Endothelial cell of umbilical vein (primary cell): ENCODE measurements at regions not wholly inside any gene's neighbourhood (a gene's known extent, or its start where the extent isn't known, plus 50 kb on each side); places are given as distances from the start of the nearest gene placed in this dataset.

ENCODE experiments used
- CTCF ChIP-seq, 2 donors: IDR thresholded peaks; 1 replicate in 1 of 2; 2 replicates in 1 of 2; pipeline ENCODE4 v1.5.1; 2011; ENCODE audit warnings: low read length in 2 of 2, mild to moderate bottlenecking in 2 of 2, moderate library complexity in 2 of 2, control low read depth in 1 of 2, inconsistent platforms in 1 of 2, low read depth in 1 of 2; ENCODE audit not compliant: insufficient read depth in 1 of 2; ENCODE audit errors: extremely low read depth in 1 of 2
- EZH2 ChIP-seq: IDR thresholded peaks from 2 replicates; pipeline ENCODE4 v1.6.1; 2012; ENCODE audit warnings: borderline replicate concordance, low read depth, mild to moderate bottlenecking, moderate library complexity, low read length, inconsistent platforms; ENCODE audit not compliant: severe bottlenecking
- FOS ChIP-seq: IDR thresholded peaks from 2 replicates; pipeline ENCODE4 v1.6.1; 2011; ENCODE audit warnings: mild to moderate bottlenecking, low read length, moderate library complexity, borderline replicate concordance; ENCODE audit not compliant: insufficient read depth
- GATA2 ChIP-seq: IDR thresholded peaks from 2 replicates; pipeline ENCODE4 v1.7.0; 2011; ENCODE audit warnings: low read depth, mild to moderate bottlenecking, moderate library complexity, mixed read lengths, low read length; ENCODE audit not compliant: insufficient read length, insufficient read depth
- POLR2A ChIP-seq: IDR thresholded peaks from 2 replicates; pipeline ENCODE4 v1.6.1; 2012; ENCODE audit warnings: low read depth, mild to moderate bottlenecking, control low read depth, low read length
- POLR2AphosphoS5 ChIP-seq: IDR thresholded peaks from 2 replicates; pipeline ENCODE4 v1.6.1; 2012; ENCODE audit warnings: low read depth, mild to moderate bottlenecking, control low read depth, low read length, moderate library complexity; ENCODE audit not compliant: insufficient read depth
- TF ChIP-seq, protein P1 (sequence below): IDR thresholded peaks from 2 replicates; pipeline ENCODE4 v1.6.1; 2011; ENCODE audit not compliant: insufficient read depth, insufficient read length

GRCh38 chr9:89929315-89929672, 324.5 kb downstream of the GADD45G start:
- TF ChIP-seq CTCF (IDR thresholded peaks at IDR 0.05; ENCODE audit: extremely low read depth in 1 of 2, insufficient read depth in 1 of 2, low read depth in 1 of 2, low read length in 2 of 2) (no peak), POLR2AphosphoS5 (no peak), POLR2A (no peak), GATA2 (no peak), FOS (no peak), EZH2 (no peak)
- TF ChIP-seq, protein P1, sequence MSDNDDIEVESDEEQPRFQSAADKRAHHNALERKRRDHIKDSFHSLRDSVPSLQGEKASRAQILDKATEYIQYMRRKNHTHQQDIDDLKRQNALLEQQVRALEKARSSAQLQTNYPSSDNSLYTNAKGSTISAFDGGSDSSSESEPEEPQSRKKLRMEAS = no peak
